ENCODE measurements at regions not wholly inside any gene's neighbourhood (a gene's known extent, or its start where the extent isn't known, plus 50 kb on each side); places are given as distances from the start of the nearest gene placed in this dataset.

DNA sequence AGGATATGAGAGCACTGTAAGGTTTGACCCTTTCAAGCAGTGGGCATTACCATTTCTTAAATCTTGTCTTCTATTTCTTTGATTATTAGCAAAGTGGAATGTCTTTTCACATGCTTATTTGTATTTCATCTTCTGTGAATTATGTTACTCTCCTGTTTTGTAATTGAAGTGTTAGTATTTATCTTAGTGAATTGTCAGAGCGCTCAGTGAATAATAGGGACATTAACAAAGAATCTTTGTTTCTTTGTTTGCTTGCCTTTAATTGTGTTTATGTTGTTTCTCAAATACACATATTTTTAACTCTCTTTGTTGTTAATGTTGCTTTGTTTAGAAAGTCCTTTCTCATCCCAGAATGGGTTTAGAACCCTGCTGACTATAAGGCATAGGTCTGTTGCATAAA lies 259.3 kb downstream of the RRAGC start:
- Histone ChIP-seq H2BK15ac (ENCODE audit: low read depth, poor library complexity, severe bottlenecking) (no peak overlapping the region), H3K23ac (ENCODE audit: low read length in 2 of 2) (no peak overlapping the region), H3K79me1 (replicated peaks; ENCODE audit: low read length, poor library complexity, severe bottlenecking) (no peaks in the 10 kb centered on the region), H2BK12ac (ENCODE audit: low read length in 2 of 2) (no peak overlapping the region), H3K4me1 (ENCODE audit: control insufficient read depth, insufficient read depth, low read depth, low read length) (no peaks in the 10 kb centered on the region), H3K9ac (ENCODE audit: low read length) (no peak overlapping the region), H3K27ac (ENCODE audit: low read length, poor library complexity, severe bottlenecking) (no peak overlapping the region), H2BK120ac (ENCODE audit: low read depth, low read length) (no peak overlapping the region), H3K18ac (ENCODE audit: low read depth in 1 of 2, low read length in 2 of 2) (no peak overlapping the region), H4K8ac (ENCODE audit: low read length) (no peak overlapping the region), H3K4me3 (ENCODE audit: insufficient read depth in 1 of 2, low read depth in 1 of 2, low read length in 2 of 2) (no peak overlapping the region), H2BK5ac (ENCODE audit: low read depth, low read length, poor library complexity, severe bottlenecking) (no peak overlapping the region), H3K4me2 (ENCODE audit: low read length, poor library complexity, severe bottlenecking) (no peak overlapping the region), H3K36me3 (ENCODE audit: control insufficient read depth in 1 of 2, insufficient read depth in 2 of 2, low read depth in 1 of 2, low read length in 2 of 2) (no peaks in the 10 kb centered on the region), H2AFZ (ENCODE audit: low read depth, low read length) (no peak overlapping the region), H3K14ac (ENCODE audit: low read length in 2 of 2) (no peak overlapping the region), H4K91ac (ENCODE audit: low read length) (no peak overlapping the region), H2AK5ac (ENCODE audit: low read length, severe bottlenecking) (no peak overlapping the region), H3K4ac (ENCODE audit: low read depth in 1 of 2, low read length in 2 of 2) (no peak overlapping the region), H3K9me3 (ENCODE audit: control insufficient read depth, low read length) (peaks cover 5% of the 10 kb centered on the region), H3K27me3 (ENCODE audit: control insufficient read depth in 1 of 2, insufficient read depth in 1 of 2, low read length in 2 of 2) (peaks cover 0 to 3% of the 10 kb centered on the region in 2 experiments)
- no peak for DNase-seq
- WGBS: no CpG with 5 or more reads among the region's 1 CpG

DNA sequence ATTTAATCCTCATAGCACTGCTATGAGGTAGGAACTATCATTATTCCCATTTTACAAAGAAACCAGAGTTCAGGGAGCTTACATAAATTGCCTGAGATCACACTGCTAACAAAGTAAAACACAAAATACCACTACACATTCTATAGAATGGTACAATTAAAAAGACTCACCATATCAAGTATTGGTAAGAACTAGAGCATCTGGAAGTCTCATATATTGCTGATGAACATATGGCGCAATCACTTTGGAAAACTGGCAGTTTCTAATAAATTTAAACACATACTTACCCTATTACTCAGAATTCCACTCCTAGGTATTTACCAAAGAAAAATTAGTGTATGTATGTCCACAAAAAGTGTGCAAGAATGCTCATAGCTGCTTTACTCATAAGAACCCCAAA lies 261.5 kb downstream of the RRAGC start:
- Histone ChIP-seq H3K23ac (ENCODE audit: low read length in 2 of 2) (no peak overlapping the region), H3K4me3 (ENCODE audit: insufficient read depth in 1 of 2, low read depth in 1 of 2, low read length in 2 of 2) (no peak overlapping the region), H3K27me3 (ENCODE audit: control insufficient read depth in 1 of 2, insufficient read depth in 1 of 2, low read length in 2 of 2) (no peaks in the 10 kb centered on the region), H3K27ac (ENCODE audit: low read length, poor library complexity, severe bottlenecking) (no peak overlapping the region), H3K18ac (ENCODE audit: low read depth in 1 of 2, low read length in 2 of 2) (no peak overlapping the region), H4K8ac (ENCODE audit: low read length) (no peak overlapping the region), H4K91ac (ENCODE audit: low read length) (no peak overlapping the region), H2AK5ac (ENCODE audit: low read length, severe bottlenecking) (no peak overlapping the region), H3K79me1 (replicated peaks; ENCODE audit: low read length, poor library complexity, severe bottlenecking) (no peaks in the 10 kb centered on the region), H3K9me3 (ENCODE audit: control insufficient read depth, low read length) (peaks cover 24% of the 10 kb centered on the region), H2BK15ac (ENCODE audit: low read depth, poor library complexity, severe bottlenecking) (no peak overlapping the region), H3K14ac (ENCODE audit: low read length in 2 of 2) (no peak overlapping the region), H3K4me1 (ENCODE audit: control insufficient read depth, insufficient read depth, low read depth, low read length) (no peaks in the 10 kb centered on the region), H2AFZ (ENCODE audit: low read depth, low read length) (no peak overlapping the region), H3K9ac (ENCODE audit: low read length) (no peak overlapping the region), H2BK12ac (ENCODE audit: low read length in 2 of 2) (no peak overlapping the region), H3K4me2 (ENCODE audit: low read length, poor library complexity, severe bottlenecking) (no peak overlapping the region), H2BK120ac (ENCODE audit: low read depth, low read length) (no peak overlapping the region), H3K4ac (ENCODE audit: low read depth in 1 of 2, low read length in 2 of 2) (no peak overlapping the region), H3K36me3 (ENCODE audit: control insufficient read depth in 1 of 2, insufficient read depth in 2 of 2, low read depth in 1 of 2, low read length in 2 of 2) (no peaks in the 10 kb centered on the region), H2BK5ac (ENCODE audit: low read depth, low read length, poor library complexity, severe bottlenecking) (no peak overlapping the region)
- WGBS: no CpG with 5 or more reads among the region's 1 CpG
- DNase-seq: no peak

DNA sequence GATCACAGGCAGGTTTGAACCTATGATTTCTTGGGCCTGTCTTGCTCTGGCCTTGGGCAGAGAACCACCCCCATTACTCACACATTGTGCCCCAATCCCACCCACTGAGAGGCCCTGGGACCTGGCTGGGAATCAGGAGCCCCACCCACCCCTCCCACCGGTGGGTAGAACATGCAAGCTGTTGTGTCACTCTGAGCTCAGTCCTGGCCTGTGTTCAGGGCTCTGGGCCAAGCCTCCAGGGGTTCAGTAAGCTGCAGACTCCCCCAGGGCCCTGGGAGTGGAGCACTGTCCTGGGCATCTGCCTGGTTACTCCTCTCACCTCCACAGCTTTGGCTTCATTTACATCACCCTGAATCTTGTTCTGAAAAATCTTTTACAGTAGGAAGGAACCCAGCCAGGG lies 270.5 kb downstream of the RRAGC start:
- H3K4me2 ChIP-seq (ENCODE audit: low read length, poor library complexity, severe bottlenecking): no peak overlapping the region
- H3K79me1 ChIP-seq (replicated peaks; ENCODE audit: low read length, poor library complexity, severe bottlenecking): no peaks in the 10 kb centered on the region
- H3K27ac ChIP-seq (ENCODE audit: low read length, poor library complexity, severe bottlenecking): no peak overlapping the region
- H2AFZ ChIP-seq (ENCODE audit: low read depth, low read length): no peak overlapping the region
- no peak overlapping the region for H3K4me3 ChIP-seq (ENCODE audit: insufficient read depth in 1 of 2, low read depth in 1 of 2, low read length in 2 of 2)
- no peaks in the 10 kb centered on the region for H3K36me3 ChIP-seq (ENCODE audit: control insufficient read depth in 1 of 2, insufficient read depth in 2 of 2, low read depth in 1 of 2, low read length in 2 of 2)
- H2BK12ac ChIP-seq (ENCODE audit: low read length in 2 of 2): no peak overlapping the region
- H4K8ac ChIP-seq (ENCODE audit: low read length): no peak overlapping the region
- no peak overlapping the region for H3K9ac ChIP-seq (ENCODE audit: low read length)
- no peak overlapping the region for H3K4ac ChIP-seq (ENCODE audit: low read depth in 1 of 2, low read length in 2 of 2)
- peaks cover 34% of the 10 kb centered on the region for H3K9me3 ChIP-seq (ENCODE audit: control insufficient read depth, low read length)
- no peak overlapping the region for H2BK15ac ChIP-seq (ENCODE audit: low read depth, poor library complexity, severe bottlenecking)
- H3K23ac ChIP-seq (ENCODE audit: low read length in 2 of 2): no peak overlapping the region
- H2BK120ac ChIP-seq (ENCODE audit: low read depth, low read length): no peak overlapping the region
- H3K18ac ChIP-seq (ENCODE audit: low read depth in 1 of 2, low read length in 2 of 2): no peak overlapping the region
- no peak overlapping the region for H3K14ac ChIP-seq (ENCODE audit: low read length in 2 of 2)
- H3K27me3 ChIP-seq (ENCODE audit: control insufficient read depth in 1 of 2, insufficient read depth in 1 of 2, low read length in 2 of 2): peaks cover 0 to 11% of the 10 kb centered on the region in 2 experiments
- no peak overlapping the region for H2BK5ac ChIP-seq (ENCODE audit: low read depth, low read length, poor library complexity, severe bottlenecking)
- H4K91ac ChIP-seq (ENCODE audit: low read length): no peak overlapping the region
- H2AK5ac ChIP-seq (ENCODE audit: low read length, severe bottlenecking): no peak overlapping the region
- no peaks in the 10 kb centered on the region for H3K4me1 ChIP-seq (ENCODE audit: control insufficient read depth, insufficient read depth, low read depth, low read length)
- 58% methylated on average over 1 of the region's 1 CpG for WGBS
- DNase-seq: no peak

DNA sequence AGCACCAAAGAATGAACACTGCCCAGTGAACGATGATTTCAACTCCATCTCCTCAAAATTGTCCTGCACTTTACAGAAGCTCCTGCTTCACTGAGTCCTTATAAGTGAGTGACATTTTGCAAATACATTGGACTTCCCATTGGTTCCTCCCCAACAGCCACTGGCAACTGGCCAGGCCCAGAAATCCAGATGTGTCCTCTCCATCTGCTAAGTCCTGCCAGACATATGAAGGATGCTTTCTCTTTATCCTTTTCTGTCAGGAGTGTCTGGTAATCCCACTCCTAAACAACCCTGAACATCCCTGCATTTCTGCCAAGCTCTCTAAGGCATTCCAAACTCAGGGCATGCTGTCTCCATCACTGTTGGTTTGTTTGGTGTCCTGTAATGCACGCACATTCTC lies 271.8 kb downstream of the RRAGC start:
- Histone ChIP-seq H3K4me1 (ENCODE audit: control insufficient read depth, insufficient read depth, low read depth, low read length) (no peaks in the 10 kb centered on the region), H3K36me3 (ENCODE audit: control insufficient read depth in 1 of 2, insufficient read depth in 2 of 2, low read depth in 1 of 2, low read length in 2 of 2) (no peaks in the 10 kb centered on the region), H3K27ac (ENCODE audit: low read length, poor library complexity, severe bottlenecking) (no peak overlapping the region), H3K9ac (ENCODE audit: low read length) (no peak overlapping the region), H3K14ac (ENCODE audit: low read length in 2 of 2) (no peak overlapping the region), H3K4me2 (ENCODE audit: low read length, poor library complexity, severe bottlenecking) (no peak overlapping the region), H2BK15ac (ENCODE audit: low read depth, poor library complexity, severe bottlenecking) (no peak overlapping the region), H2AK5ac (ENCODE audit: low read length, severe bottlenecking) (no peak overlapping the region), H4K8ac (ENCODE audit: low read length) (no peak overlapping the region), H3K18ac (ENCODE audit: low read depth in 1 of 2, low read length in 2 of 2) (no peak overlapping the region), H3K4ac (ENCODE audit: low read depth in 1 of 2, low read length in 2 of 2) (no peak overlapping the region), H2BK120ac (ENCODE audit: low read depth, low read length) (no peak overlapping the region), H4K91ac (ENCODE audit: low read length) (no peak overlapping the region), H3K23ac (ENCODE audit: low read length in 2 of 2) (no peak overlapping the region), H3K27me3 (ENCODE audit: control insufficient read depth in 1 of 2, insufficient read depth in 1 of 2, low read length in 2 of 2) (peaks cover 0 to 14% of the 10 kb centered on the region in 2 experiments), H3K9me3 (ENCODE audit: control insufficient read depth, low read length) (peaks cover 26% of the 10 kb centered on the region), H3K79me1 (replicated peaks; ENCODE audit: low read length, poor library complexity, severe bottlenecking) (no peaks in the 10 kb centered on the region), H2BK12ac (ENCODE audit: low read length in 2 of 2) (no peak overlapping the region), H2BK5ac (ENCODE audit: low read depth, low read length, poor library complexity, severe bottlenecking) (no peak overlapping the region), H2AFZ (ENCODE audit: low read depth, low read length) (no peak overlapping the region), H3K4me3 (ENCODE audit: insufficient read depth in 1 of 2, low read depth in 1 of 2, low read length in 2 of 2) (no peak overlapping the region)
- 78% methylated on average over 1 of the region's 2 CpGs for WGBS
- DNase-seq: no peak

All from mesenchymal stem cell (in vitro differentiated cells and primary cell).